ENCODE measurements at regions not wholly inside any gene's neighbourhood (a gene's known extent, or its start where the extent isn't known, plus 50 kb on each side); places are given as distances from the start of the nearest gene placed in this dataset.

DNA sequence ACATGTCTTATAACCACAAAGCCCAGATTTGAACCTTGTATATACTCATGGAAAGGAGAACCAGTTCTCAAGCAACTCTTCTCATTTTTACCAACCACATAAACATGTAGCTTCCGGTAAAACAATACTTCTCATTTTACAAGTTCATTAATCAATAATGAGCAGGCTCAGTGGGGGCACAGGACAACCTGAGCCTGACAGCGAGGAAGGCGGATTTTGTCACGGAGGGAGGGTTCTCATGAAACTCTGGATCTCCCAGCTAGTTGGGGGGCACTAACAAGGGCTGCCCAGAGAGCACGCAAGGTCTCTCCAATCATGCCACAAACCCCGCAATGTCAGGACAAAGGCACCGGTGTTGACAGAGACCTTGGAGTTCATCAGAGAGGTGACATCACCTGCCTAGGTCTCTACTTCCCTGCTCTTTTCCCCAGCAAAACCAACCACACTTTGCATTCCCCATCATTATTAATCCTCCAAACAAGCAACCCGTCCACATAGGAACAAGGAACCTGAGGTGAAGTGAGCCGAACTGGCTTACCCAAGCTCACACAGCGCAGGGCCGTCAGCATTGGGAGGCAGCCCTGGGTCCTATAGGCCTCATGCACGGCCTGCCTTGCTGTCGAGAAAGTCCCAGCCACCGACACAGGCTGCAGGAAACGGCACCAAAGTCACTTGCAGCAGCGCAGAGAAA lies 192.1 kb upstream of the KLF14 start:
- TF ChIP-seq, protein P1, sequence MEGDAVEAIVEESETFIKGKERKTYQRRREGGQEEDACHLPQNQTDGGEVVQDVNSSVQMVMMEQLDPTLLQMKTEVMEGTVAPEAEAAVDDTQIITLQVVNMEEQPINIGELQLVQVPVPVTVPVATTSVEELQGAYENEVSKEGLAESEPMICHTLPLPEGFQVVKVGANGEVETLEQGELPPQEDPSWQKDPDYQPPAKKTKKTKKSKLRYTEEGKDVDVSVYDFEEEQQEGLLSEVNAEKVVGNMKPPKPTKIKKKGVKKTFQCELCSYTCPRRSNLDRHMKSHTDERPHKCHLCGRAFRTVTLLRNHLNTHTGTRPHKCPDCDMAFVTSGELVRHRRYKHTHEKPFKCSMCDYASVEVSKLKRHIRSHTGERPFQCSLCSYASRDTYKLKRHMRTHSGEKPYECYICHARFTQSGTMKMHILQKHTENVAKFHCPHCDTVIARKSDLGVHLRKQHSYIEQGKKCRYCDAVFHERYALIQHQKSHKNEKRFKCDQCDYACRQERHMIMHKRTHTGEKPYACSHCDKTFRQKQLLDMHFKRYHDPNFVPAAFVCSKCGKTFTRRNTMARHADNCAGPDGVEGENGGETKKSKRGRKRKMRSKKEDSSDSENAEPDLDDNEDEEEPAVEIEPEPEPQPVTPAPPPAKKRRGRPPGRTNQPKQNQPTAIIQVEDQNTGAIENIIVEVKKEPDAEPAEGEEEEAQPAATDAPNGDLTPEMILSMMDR (IDR thresholded peaks at IDR 0.05), result no peak
- TF ChIP-seq POLR2A (IDR thresholded peaks at IDR 0.05), result no peak
